ENCODE measurements at regions not wholly inside any gene's neighbourhood (a gene's known extent, or its start where the extent isn't known, plus 50 kb on each side); places are given as distances from the start of the nearest gene placed in this dataset.

DNA sequence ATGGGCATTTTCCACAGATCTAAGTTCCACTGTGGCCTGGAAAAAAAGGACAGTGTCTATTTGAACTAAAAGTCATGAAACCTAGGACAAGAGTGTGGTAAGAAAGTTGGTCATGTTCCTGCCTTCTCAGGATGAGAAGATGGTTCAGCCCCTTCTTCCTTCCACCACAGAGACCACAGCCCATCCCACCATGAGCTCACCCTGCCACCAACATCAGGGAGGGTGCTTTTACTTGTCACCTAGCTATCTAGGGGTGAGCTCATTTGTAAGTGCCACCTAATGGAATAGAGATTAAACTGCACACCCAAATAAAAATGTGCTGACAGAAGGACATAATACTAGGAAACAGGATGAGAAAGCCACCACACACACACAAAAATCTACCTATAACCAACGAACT, 235.9 kb downstream of the SPIN4 start:
- TF ChIP-seq, protein P1, sequence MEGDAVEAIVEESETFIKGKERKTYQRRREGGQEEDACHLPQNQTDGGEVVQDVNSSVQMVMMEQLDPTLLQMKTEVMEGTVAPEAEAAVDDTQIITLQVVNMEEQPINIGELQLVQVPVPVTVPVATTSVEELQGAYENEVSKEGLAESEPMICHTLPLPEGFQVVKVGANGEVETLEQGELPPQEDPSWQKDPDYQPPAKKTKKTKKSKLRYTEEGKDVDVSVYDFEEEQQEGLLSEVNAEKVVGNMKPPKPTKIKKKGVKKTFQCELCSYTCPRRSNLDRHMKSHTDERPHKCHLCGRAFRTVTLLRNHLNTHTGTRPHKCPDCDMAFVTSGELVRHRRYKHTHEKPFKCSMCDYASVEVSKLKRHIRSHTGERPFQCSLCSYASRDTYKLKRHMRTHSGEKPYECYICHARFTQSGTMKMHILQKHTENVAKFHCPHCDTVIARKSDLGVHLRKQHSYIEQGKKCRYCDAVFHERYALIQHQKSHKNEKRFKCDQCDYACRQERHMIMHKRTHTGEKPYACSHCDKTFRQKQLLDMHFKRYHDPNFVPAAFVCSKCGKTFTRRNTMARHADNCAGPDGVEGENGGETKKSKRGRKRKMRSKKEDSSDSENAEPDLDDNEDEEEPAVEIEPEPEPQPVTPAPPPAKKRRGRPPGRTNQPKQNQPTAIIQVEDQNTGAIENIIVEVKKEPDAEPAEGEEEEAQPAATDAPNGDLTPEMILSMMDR (IDR thresholded peaks at IDR 0.05), result no peak
- TF ChIP-seq POLR2A (IDR thresholded peaks at IDR 0.05), result no peak

Data from right lobe of liver (tissue), 4 donors.